CD14-positive monocyte (primary cell): ENCODE measurements at regions not wholly inside any gene's neighbourhood (a gene's known extent, or its start where the extent isn't known, plus 50 kb on each side); places are given as distances from the start of the nearest gene placed in this dataset.

ENCODE experiments used
- DNase-seq, 3 donors: peaks; one replicate each; pipeline ENCODE4 v3.0.0-alpha.2; 2011 to 2022
- H2AFZ ChIP-seq: 2 replicates; pipeline ENCODE4 v1.6.0; 2012; ENCODE audit warnings: mild to moderate bottlenecking, low read depth, low read length, inconsistent platforms; ENCODE audit not compliant: insufficient read depth, poor library complexity, severe bottlenecking
- H3K27ac ChIP-seq, 2 donors: 1 replicate in 1 of 2; 2 replicates in 1 of 2; pipeline ENCODE4 v1.5.1; 2012 to 2013; ENCODE audit warnings: low read length in 2 of 2, control low read depth in 1 of 2, inconsistent platforms in 1 of 2, low read depth in 1 of 2, mild to moderate bottlenecking in 1 of 2
- H3K27me3 ChIP-seq, 2 donors: one replicate each; pipeline versions ENCODE4 v1.6.0 to v1.6.1; 2011 to 2013; ENCODE audit warnings: low read length in 2 of 2; ENCODE audit not compliant: control insufficient read depth in 2 of 2, insufficient read depth in 2 of 2
- H3K36me3 ChIP-seq, 2 donors: replicated peaks in 1 of 2; 1 replicate in 1 of 2; 2 replicates in 1 of 2; pipeline versions ENCODE4 v1.5.1 to v1.6.1; 2012 to 2013; ENCODE audit warnings: low read length in 2 of 2, control low read depth in 1 of 2, inconsistent platforms in 1 of 2, mild to moderate bottlenecking in 1 of 2; ENCODE audit not compliant: insufficient read depth in 2 of 2, control insufficient read depth in 1 of 2
- H3K4me1 ChIP-seq, 2 donors: 1 replicate in 1 of 2; 2 replicates in 1 of 2; pipeline versions ENCODE4 v1.5.1 to v1.6.1; 2012 to 2013; ENCODE audit warnings: low read length in 2 of 2, control low read depth in 1 of 2, inconsistent platforms in 1 of 2, mild to moderate bottlenecking in 1 of 2, moderate library complexity in 1 of 2; ENCODE audit not compliant: insufficient read depth in 2 of 2, control insufficient read depth in 1 of 2
- H3K4me2 ChIP-seq: replicated peaks from 2 replicates; pipeline ENCODE3; 2012; ENCODE audit warnings: low read length, moderate library complexity, mild to moderate bottlenecking; ENCODE audit not compliant: poor library complexity, severe bottlenecking; ENCODE audit errors: extremely low read depth
- H3K4me3 ChIP-seq, 3 experiments: fragments of 200-600 bp in 1 of 3; sonication (generic) in 1 of 3; replicated peaks in 1 of 3; 1 replicate in 2 of 3; 2 replicates in 1 of 3; pipeline ENCODE4 v1.5.1; 2011 to 2013; ENCODE audit warnings: low read length in 3 of 3, mild to moderate bottlenecking in 3 of 3, control low read depth in 2 of 3, low read depth in 2 of 3, inconsistent platforms in 1 of 3, moderate library complexity in 1 of 3
- H3K79me2 ChIP-seq: 2 replicates; pipeline ENCODE4 v1.6.0; 2012; ENCODE audit warnings: mild to moderate bottlenecking, control low read depth, inconsistent platforms, low read length, moderate library complexity; ENCODE audit not compliant: insufficient read depth
- H3K9ac ChIP-seq: 2 replicates; pipeline ENCODE4 v1.6.0; 2017; ENCODE audit warnings: low read length, mild to moderate bottlenecking; ENCODE audit not compliant: insufficient read depth, poor library complexity, severe bottlenecking
- H3K9me3 ChIP-seq, 2 donors: replicated peaks in 1 of 2; 1 replicate in 1 of 2; 2 replicates in 1 of 2; pipeline versions ENCODE4 v1.5.1 to v1.6.1; 2012 to 2013; ENCODE audit warnings: low read length in 2 of 2, control low read depth in 1 of 2; ENCODE audit not compliant: control insufficient read depth in 1 of 2, insufficient read depth in 1 of 2
- H4K20me1 ChIP-seq: 2 replicates; pipeline ENCODE4 v1.6.0; 2012; ENCODE audit warnings: mild to moderate bottlenecking, low read length, control low read depth, moderate library complexity; ENCODE audit not compliant: insufficient read depth
- H3K27ac Mint-ChIP-seq, 7 donors: one replicate each; pipeline ENCODE4 v1.8.0; 2020; ENCODE audit warnings: mild to moderate bottlenecking in 7 of 7, mixed read lengths in 7 of 7, moderate library complexity in 6 of 7, inconsistent platforms in 2 of 7
- H3K27me3 Mint-ChIP-seq, 3 donors: one replicate each; pipeline ENCODE4 v1.8.0; 2021 to 2022; ENCODE audit warnings: low read depth in 3 of 3, mild to moderate bottlenecking in 3 of 3, mixed read lengths in 3 of 3, moderate library complexity in 3 of 3, inconsistent platforms in 1 of 3
- H3K36me3 Mint-ChIP-seq, 2 donors: one replicate each; pipeline ENCODE4 v1.8.0; 2020; ENCODE audit warnings: mixed read lengths in 2 of 2, inconsistent platforms in 1 of 2, mild to moderate bottlenecking in 1 of 2
- H3K4me1 Mint-ChIP-seq: one replicate; pipeline ENCODE4 v1.8.0; 2020; ENCODE audit warnings: mild to moderate bottlenecking, mixed read lengths
- H3K4me3 Mint-ChIP-seq, 2 donors: one replicate each; pipeline ENCODE4 v1.8.0; 2020; ENCODE audit warnings: mild to moderate bottlenecking in 2 of 2, mixed read lengths in 2 of 2, moderate library complexity in 1 of 2
- H3K9me3 Mint-ChIP-seq, 7 donors: one replicate each; pipeline ENCODE4 v1.8.0; 2020 to 2022; ENCODE audit warnings: mixed read lengths in 7 of 7, mild to moderate bottlenecking in 6 of 7, moderate library complexity in 6 of 7, inconsistent platforms in 2 of 7
- CTCF ChIP-seq: fragments of 200-600 bp; IDR thresholded peaks from one replicate; pipeline ENCODE4 v1.8.0; 2022; ENCODE audit warnings: antibody characterized with exemption, mild to moderate bottlenecking
- WGBS: methylation state at CpG from one replicate; pipeline ENCODE4 v1.1.5; 2013; ENCODE audit warnings: missing lambda C conversion rate; ENCODE audit not compliant: insufficient coverage; 5-methylcytosine and 5-hydroxymethylcytosine counted together
- intact Hi-C, 2 donors: fragments of 100-400 bp; cut with micrococcal nuclease; formaldehyde crosslinking; loops; one replicate each; pipeline versions ENCODE4 v1.15.0 to v1.15.1; 2023

GRCh38 chr12:131466306-131466705 is 244.6 kb upstream of the SFSWAP start:
- Histone ChIP-seq H3K9ac (no peak overlapping the region), H3K79me2 (no peaks in the 10 kb centered on the region), H3K27ac (no peak overlapping the region), H3K27me3 (no peaks in the 10 kb centered on the region), H3K4me3 (no peak overlapping the region), H2AFZ (no peak overlapping the region), H3K4me2 (no peak overlapping the region), H3K9me3 (peaks cover 0 to 6% of the 10 kb centered on the region in 2 donors), H3K36me3 (no peaks in the 10 kb centered on the region), H3K4me1 (no peaks in the 10 kb centered on the region), H4K20me1 (no peaks in the 10 kb centered on the region)
- no peak for DNase-seq
- Mint-ChIP-seq H3K4me1 (no peaks in the 10 kb centered on the region), H3K36me3 (no peaks in the 10 kb centered on the region), H3K27ac (peak overlapping the region in 2 of 7 donors; percentile 38 to 72), H3K4me3 (no peak overlapping the region), H3K27me3 (no peaks in the 10 kb centered on the region), H3K9me3 (peaks cover 0 to 10% (median 5%) of the 10 kb centered on the region in 7 donors)
- TF ChIP-seq CTCF: no peak
- 97% methylated on average over 5 of the region's 5 CpGs for WGBS
- intact Hi-C loops: no loop called here

GRCh38 chr12:131466932-131467331 is 244.0 kb upstream of the SFSWAP start:
- intact Hi-C loops: no loop called here
- no peak for DNase-seq
- Histone ChIP-seq H3K79me2 (no peaks in the 10 kb centered on the region), H3K36me3 (no peaks in the 10 kb centered on the region), H2AFZ (no peak overlapping the region), H3K4me1 (no peaks in the 10 kb centered on the region), H3K9me3 (peaks cover 0 to 6% of the 10 kb centered on the region in 2 donors), H3K9ac (no peak overlapping the region), H3K4me2 (no peak overlapping the region), H3K27me3 (no peaks in the 10 kb centered on the region), H3K4me3 (no peak overlapping the region), H3K27ac (no peak overlapping the region), H4K20me1 (no peaks in the 10 kb centered on the region)
- 92% methylated on average over 3 of the region's 4 CpGs for WGBS
- no peak for TF ChIP-seq CTCF
- H3K27me3 Mint-ChIP-seq: no peaks in the 10 kb centered on the region
- no peaks in the 10 kb centered on the region for H3K36me3 Mint-ChIP-seq
- H3K27ac Mint-ChIP-seq: no peak overlapping the region
- H3K4me1 Mint-ChIP-seq: no peaks in the 10 kb centered on the region
- H3K4me3 Mint-ChIP-seq: no peak overlapping the region
- peaks cover 0 to 10% (median 5%) of the 10 kb centered on the region in 7 donors for H3K9me3 Mint-ChIP-seq
